DMS114 treated with DMSO at 0.1 percent for 48 hours (cell line): ENCODE measurements at regions not wholly inside any gene's neighbourhood (a gene's known extent, or its start where the extent isn't known, plus 50 kb on each side); places are given as distances from the start of the nearest gene placed in this dataset.

ENCODE experiments used
- DNase-seq: peaks from one replicate; lab custom pipeline; 2025; ENCODE audit not compliant: unreplicated experiment; lab: John Stamatoyannopoulos, UW

DNA sequence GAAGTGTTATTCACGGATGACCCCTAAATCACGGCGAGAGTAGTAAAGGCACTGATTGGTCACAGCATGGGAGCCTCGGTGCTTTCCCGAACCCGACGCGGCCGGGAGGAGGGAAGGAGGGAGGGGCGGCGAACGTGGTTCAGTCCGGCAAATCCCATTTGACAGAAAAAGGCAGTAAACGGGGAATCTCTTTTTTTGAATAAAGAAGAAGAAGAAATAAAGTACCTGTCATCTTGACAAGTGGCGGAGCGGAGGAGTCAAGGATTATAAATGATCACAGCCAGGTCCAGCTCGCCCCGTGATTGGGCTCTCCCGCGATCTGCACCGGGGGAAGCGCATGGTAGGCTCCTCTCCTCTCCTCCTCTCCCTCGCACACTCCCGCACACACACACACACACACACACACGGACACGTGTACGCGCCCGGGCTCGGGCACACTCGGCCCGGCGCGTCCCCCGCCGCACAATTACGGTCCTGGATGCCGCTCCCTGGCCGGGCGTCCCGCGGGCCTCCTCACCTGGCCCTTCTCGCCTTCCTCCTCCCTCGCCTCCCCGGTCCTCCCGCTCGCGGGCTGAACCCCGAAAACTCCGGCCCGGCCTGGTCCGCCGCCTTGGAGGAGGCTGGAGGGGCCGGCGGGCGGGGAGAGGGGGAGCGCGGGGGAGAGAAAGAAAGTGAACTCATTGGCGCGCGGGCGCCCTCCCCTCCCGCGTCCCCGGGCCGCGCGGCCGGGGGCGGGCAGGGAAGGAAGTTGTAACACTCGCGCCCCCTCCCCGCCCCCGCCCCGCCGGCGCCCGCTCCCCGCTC lies 99.2 kb upstream of the TENM3 start:
- DNase-seq: peak; percentile 65

DNA sequence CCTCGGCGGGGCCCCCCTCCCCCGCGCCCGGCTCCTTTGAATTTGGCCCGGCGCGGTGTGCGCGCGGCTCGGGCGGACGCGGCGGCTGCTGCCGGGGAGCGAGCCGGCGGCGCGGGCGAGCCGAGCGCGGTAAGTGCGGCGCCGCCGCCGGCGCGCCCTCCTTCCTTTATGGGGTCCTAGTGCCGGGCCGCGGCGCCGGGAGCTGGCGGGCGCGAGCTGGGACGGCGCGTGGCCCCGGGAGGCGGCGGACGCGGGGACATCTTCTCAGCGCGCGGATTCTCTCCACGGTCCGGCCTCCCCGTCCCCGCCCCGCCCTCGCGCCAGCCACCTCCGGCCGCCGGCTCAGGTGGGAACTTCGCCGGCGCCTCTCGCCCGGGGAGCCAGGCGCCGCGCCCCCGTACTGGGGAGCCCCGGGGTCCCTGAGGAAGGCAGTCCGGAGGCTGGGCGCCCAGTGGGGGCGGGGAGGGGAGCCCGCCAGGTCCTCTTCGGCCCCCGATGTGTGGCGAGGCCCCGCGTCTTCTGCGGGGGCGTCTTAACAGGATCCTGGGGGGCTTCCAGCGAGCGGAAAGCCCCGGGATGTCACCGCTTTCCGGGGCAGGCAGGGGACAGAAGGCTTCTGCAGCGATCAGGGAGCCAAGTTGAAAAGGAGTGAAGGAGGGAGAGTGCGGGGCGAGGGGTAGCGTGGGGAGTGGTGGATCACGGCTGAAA lies 98.4 kb upstream of the TENM3 start:
- no peak for DNase-seq

- no peak for DNase-seq
Observed at GRCh38 chr4:182145334-182145905, 97.8 kb upstream of the TENM3 start.

GRCh38 chr4:182147391-182147790 lies 95.8 kb upstream of the TENM3 start:
- DNase-seq: no peak

- DNase-seq: no peak
Observed at GRCh38 chr4:182150645-182151044, 92.6 kb upstream of the TENM3 start.

GRCh38 chr4:182155806-182156205 lies 87.4 kb upstream of the TENM3 start:
- DNase-seq: no peak

GRCh38 chr4:182163180-182163579 lies 80.0 kb upstream of the TENM3 start:
- no peak for DNase-seq

GRCh38 chr4:182169572-182169971 lies 73.6 kb upstream of the TENM3 start:
- DNase-seq: no peak

DNA sequence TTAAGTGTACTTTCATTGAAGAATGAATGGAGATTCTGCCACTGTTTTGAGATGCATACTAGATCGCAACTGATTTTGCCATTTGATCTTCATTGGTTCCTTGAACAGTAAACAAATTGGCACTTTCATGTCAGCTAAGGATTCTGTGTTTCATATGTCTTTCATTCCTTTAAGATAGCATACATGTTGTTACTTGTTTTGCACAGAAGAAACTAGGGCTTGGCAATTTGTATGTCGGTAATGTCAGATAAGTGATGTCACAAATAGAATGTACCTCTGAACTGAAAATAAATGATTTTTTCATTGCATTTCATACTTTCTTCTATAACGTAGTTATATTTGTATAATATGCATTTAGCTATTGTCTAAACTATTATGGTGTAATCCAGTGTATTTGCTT lies 73.2 kb upstream of the TENM3 start:
- no peak for DNase-seq

GRCh38 chr4:182170417-182170935 lies 72.7 kb upstream of the TENM3 start:
- no peak for DNase-seq

DNA sequence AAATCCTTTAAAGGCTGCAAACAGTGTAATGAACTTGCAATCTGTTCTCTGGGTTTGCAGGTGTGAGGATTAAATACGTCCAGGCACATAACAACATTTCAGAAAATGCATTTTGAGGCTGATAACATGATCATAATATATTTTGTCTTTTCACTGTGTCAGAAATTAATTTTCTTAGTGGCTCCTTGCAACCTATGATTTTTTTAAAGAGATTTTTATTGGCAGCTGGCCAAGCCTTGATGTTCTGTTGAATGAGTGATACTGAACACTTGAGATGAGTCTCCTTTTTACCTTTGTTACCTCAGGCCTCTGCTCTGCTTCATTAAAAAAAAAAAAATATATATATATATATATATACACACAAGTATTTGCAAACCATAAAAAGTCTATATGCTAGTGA lies 68.2 kb upstream of the TENM3 start:
- DNase-seq: no peak

GRCh38 chr4:182175788-182176519 lies 67.2 kb upstream of the TENM3 start:
- DNase-seq: no peak

GRCh38 chr4:182177166-182177565 lies 66.0 kb upstream of the TENM3 start:
- DNase-seq: no peak

GRCh38 chr4:182179105-182179504 lies 64.1 kb upstream of the TENM3 start:
- DNase-seq: no peak

DNA sequence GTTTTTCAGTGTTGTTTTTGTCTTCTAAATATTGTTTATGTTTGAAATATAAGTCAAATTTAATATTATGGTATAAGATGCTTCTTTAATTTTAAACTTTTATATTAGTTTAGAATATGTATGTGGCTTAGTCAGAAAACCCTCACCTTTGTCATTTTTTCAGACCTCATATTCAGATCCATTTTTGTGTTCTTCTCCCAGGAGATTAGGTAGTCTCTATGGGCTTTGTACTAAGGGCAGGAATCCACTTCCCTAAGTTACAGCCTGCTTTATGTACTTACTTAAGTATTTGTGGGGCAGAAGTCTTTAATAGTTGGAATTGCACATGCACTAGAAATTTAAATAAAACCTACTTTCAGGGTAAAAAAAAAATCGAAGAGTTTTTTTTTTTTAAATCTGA lies 63.5 kb upstream of the TENM3 start:
- DNase-seq: no peak

- no peak for DNase-seq
Observed at GRCh38 chr4:182185491-182185890, 57.7 kb upstream of the TENM3 start.

- no peak for DNase-seq
Observed at GRCh38 chr4:182187674-182188073, 55.5 kb upstream of the TENM3 start.

- no peak for DNase-seq
Observed at GRCh38 chr4:182188622-182189021, 54.6 kb upstream of the TENM3 start.

- DNase-seq: no peak
Observed at GRCh38 chr4:182189103-182189878, 53.9 kb upstream of the TENM3 start.

DNA sequence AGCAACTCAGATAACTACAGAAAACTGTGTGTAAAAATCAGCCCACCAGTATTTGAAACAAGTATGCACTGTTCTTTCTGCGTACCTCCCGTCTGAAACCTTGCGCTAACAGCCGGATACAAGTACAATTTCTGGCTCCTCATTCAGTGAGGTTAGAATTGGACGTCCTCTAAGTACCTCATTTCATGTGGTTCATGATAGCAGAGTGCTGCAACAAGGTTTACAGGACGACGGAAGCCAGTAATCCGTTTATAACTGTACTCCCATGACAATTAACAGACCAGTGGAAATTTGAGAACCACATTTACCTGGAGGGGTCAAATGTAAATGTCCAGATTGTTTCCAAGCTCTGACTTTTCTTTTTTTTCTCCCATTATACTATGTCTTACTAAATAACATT lies 52.9 kb upstream of the TENM3 start:
- no peak for DNase-seq
